ENCODE measurements at regions not wholly inside any gene's neighbourhood (a gene's known extent, or its start where the extent isn't known, plus 50 kb on each side); places are given as distances from the start of the nearest gene placed in this dataset.
"Not testable (repeated sequence)": the region's sequence is repeated elsewhere in the genome, so short reads cannot be mapped to it uniquely, and the experiment has no call there.

DNA sequence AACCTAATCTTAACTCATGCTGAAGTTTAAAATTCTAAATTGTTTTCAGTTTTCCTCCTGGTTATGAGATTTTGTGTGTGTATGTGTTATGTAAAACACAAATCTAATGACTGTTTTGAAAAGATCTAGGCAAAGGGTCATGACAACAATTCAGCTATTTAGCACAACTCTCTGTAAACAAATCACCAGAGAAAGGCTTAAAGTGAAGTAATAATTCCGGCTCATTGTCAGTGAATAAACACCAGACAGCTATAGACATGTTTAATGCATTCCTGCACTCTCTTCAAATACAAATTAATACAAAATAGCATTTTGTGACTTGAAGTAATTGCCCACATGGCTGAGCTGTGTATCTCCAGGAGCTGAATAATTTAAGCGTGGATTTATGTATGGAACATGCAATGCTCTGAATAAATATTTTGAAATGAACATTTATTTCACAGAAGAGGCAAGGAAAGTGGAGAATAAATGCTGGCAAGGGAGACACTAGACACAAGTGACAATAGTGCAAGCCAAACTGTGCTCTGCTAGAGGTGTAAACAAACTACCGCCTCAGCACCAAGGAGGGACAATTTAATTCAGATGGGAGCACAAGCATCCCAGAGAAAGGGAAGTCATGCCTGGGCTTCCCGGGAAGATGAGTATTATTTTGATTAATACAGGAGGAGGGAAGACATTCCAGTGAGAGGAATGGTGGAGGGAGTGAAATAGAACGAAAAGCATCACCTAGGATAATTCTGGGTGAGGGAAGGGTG lies 133.6 kb upstream of the XPO1 start:
- no peak for DNase-seq

- DNase-seq, result peak; percentile 46
Measured at GRCh38 chr2:61670591-61671501, 132.7 kb upstream of the XPO1 start.

DNA sequence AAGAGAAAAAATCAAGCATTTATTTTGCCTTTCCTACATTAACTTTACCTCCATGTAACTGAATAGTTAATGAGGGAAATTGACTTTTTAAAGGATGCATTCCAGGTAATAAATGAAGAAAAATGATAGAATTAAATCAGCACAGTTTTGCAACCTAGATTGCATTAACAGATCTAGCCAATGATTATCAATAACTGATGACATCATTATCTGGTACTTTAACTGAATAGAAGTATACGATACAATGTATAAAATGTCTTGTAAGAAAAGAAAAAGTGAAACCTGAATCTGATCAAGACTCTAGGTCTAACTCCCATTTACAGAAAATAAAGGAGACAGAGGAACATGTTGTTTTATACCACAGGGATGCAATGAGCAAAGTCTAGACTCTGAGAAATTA lies 126.0 kb upstream of the XPO1 start:
- no peak for DNase-seq

- no peak for DNase-seq
Measured at GRCh38 chr2:61662990-61663389, 124.8 kb upstream of the XPO1 start.

GRCh38 chr2:61660511-61661388 lies 122.6 kb upstream of the XPO1 start:
- no peak for DNase-seq

GRCh38 chr2:61658841-61659780 lies 121.0 kb upstream of the XPO1 start:
- no peak for DNase-seq

GRCh38 chr2:61649946-61650345 lies 111.8 kb upstream of the XPO1 start:
- not testable (repeated sequence) for DNase-seq

- DNase-seq, result no peak
Measured at GRCh38 chr2:61649021-61649420, 110.9 kb upstream of the XPO1 start.

DNA sequence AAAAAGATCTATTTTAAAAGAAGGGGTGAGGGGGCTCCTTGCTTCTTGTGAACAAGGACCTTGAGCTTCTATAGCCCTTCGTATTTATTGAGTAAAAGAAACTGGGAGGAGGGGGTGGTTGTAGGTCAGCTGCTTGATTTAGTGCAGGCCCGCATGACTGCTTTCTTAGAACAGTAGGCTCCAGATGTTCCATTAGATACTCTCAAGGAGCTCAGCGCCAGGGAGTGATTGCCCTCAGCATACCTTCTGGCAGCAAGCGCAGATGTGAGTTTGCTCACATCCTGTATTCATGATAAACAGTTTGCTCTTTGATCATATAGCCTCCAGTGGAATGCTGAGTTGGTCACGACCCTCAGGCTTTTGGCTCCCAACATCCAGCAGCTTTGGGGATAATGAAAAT lies 108.9 kb upstream of the XPO1 start:
- DNase-seq, result no peak

DNA sequence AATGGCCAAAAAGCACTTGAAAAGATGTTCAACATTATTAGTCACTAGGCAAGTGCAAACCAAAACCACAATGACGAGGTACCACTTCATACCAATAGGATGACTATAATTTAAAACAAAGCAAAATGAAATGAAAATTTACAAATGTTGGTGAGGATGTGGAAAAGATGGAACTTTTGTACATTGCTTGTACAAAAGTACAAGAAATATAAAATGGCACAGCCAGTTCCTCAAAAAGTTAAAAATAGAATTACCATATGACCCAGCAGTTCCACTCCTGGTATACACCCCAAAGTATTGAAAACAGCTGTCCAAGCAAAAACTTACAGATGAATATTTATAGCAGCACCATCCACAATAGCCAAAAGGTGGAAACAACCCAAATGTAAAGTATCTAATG lies 107.8 kb upstream of the XPO1 start:
- no peak for DNase-seq

- not testable (repeated sequence) for DNase-seq
Measured at GRCh38 chr2:61643153-61643552, 105.0 kb upstream of the XPO1 start.

- no peak for DNase-seq
Measured at GRCh38 chr2:61640406-61640805, 102.2 kb upstream of the XPO1 start.

DNA sequence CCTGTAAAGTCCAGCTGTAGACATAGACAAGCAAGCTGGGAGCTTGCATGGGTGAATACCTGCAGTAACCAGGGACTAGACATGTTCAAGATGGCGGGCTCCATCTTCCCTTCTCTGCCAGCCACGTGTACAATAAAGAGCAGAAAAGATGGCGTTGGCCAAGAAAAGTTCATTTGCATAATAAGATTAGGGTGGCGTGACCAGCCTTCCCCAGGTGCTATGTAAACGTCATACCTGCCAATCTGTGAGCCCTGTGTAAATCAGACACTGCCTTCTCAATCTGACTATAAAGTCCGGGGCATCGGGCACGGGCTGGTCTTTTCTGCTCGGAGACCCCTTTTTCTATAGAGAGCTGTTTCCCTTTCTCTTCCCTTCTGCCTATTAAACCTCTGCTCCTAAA lies 101.6 kb upstream of the XPO1 start:
- DNase-seq, result no peak

- no peak for DNase-seq
Measured at GRCh38 chr2:61636686-61637085, 98.5 kb upstream of the XPO1 start.

DNA sequence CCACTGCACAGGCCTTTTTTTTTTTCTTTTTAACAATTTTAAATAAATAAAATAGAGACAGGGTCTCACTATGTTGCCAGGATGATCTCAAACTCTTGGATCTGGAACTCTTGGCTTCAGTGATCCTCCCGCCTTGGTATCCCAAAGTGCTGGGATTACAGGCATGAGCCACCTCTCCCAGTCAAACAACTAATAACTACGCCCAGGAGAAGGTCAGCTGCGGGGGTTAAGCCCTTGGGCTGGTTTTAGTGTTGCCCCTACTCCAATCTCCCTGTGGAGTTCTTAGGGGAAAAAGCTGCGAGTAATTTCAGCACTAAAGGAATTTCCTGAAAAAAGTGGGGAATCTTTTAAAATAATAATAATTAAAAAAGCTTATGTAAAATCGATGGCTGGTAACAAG lies 96.4 kb upstream of the XPO1 start:
- DNase-seq, result no peak

- no peak for DNase-seq
Measured at GRCh38 chr2:61633250-61633649, 95.1 kb upstream of the XPO1 start.

- peak; percentile 47 for DNase-seq
Measured at GRCh38 chr2:61632276-61633169, 94.4 kb upstream of the XPO1 start.

DNA sequence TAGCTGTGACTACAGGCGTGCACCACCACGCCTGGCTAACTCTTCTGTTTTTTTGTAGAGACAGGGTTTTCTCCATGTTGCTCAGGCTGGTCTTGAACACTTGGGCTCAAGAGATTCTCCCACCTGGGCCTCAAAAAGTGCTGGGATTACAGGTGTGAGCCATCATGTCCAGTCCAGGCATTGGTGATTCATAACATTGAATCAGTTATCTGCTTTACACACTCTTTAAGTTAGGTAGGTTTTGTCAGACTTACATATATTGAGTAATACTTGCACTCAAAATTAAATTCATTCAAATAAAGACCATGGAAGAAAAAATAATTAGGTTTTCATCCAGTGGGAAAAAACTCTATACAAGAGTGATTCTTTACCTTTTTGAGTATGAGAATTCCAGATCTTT lies 93.2 kb upstream of the XPO1 start:
- no peak for DNase-seq

DNA sequence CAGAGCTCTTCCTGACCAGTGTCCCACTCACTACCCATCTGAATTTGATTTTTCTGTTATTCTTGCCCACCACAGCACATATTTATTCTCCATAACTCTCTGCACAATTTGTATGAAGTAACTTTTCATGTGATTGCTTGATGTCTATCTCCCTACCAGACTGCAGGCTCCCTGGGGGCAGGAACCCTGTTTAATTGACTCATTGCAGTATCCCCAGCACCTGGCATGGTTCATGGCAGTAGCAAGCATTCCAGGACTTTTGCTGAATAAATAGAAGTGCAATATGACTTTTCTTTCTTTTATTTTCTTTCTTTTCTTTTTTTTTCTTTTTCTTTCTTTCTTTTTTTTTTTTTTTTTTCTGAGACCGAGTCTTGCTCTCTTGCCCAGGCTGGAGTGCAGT lies 88.7 kb upstream of the XPO1 start:
- no peak for DNase-seq

DNA sequence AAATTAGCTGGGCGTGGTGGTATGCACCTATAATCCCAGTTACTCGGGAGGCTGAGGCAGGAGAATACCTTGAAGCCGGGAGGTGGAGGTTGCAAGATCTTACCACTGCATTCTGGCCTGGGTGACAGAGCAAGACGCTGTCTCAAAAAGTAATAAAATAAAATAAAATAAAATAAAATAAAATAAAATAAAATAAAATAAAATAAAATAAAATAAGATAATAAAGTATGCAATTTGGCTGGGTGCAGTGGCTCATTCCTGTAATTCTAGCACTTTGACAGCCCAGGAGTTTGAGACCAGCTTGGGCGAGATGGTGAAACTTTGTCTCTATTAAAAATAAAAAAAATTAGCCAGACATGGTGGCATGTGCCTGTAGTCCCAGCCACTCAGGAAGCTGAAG lies 85.6 kb upstream of the XPO1 start:
- no peak for DNase-seq

All from kidney glomerular epithelial cell (primary cell).